ENCODE measurements at regions not wholly inside any gene's neighbourhood (a gene's known extent, or its start where the extent isn't known, plus 50 kb on each side); places are given as distances from the start of the nearest gene placed in this dataset.

GRCh38 chr20:12599494-12599893 lies 409.3 kb upstream of the SPTLC3 start:
- no peaks in the 10 kb centered on the region for H3K36me3 ChIP-seq
- H3K4me1 ChIP-seq = no peaks in the 10 kb centered on the region
- H3K9me3 ChIP-seq = no peaks in the 10 kb centered on the region
- DNase-seq = no peak
- no peak for ATAC-seq (ENCODE audit: low FRiP score in 2 of 2)
- H3K4me3 ChIP-seq = no peak overlapping the region
- no peak for TF ChIP-seq POLR2AphosphoS5 (IDR thresholded peaks at IDR 0.05)
- H3K27me3 ChIP-seq = no peaks in the 10 kb centered on the region
- no peak overlapping the region for H3K27ac ChIP-seq

- 71 to 85% methylated on average over 2 of the region's 2 CpGs for WGBS, 2 donors
- no peaks in the 10 kb centered on the region for H3K9me3 ChIP-seq
- ATAC-seq (ENCODE audit: low FRiP score in 2 of 2) = no peak
- TF ChIP-seq POLR2AphosphoS5 (IDR thresholded peaks at IDR 0.05) (no peak), POLR2A (IDR thresholded peaks at IDR 0.05) (no peak), CTCF (IDR thresholded peaks at IDR 0.05) (no peak), EP300 (IDR thresholded peaks at IDR 0.05) (no peak)
- no peaks in the 10 kb centered on the region for H3K36me3 ChIP-seq
- no peaks in the 10 kb centered on the region for H3K27me3 ChIP-seq
- no peak for DNase-seq
- no peaks in the 10 kb centered on the region for H3K4me1 ChIP-seq
- H3K4me3 ChIP-seq = no peak overlapping the region
- no peak overlapping the region for H3K27ac ChIP-seq
These were observed 403.0 kb upstream of the SPTLC3 start for GRCh38 chr20:12605751-12606150.

GRCh38 chr20:12610871-12611270 lies 397.9 kb upstream of the SPTLC3 start:
- Histone ChIP-seq H3K27ac (no peak overlapping the region), H3K36me3 (no peaks in the 10 kb centered on the region), H3K9me3 (no peaks in the 10 kb centered on the region), H3K27me3 (no peaks in the 10 kb centered on the region), H3K4me1 (no peaks in the 10 kb centered on the region), H3K4me3 (no peak overlapping the region)
- no peak for TF ChIP-seq POLR2AphosphoS5 (IDR thresholded peaks at IDR 0.05)
- TF ChIP-seq POLR2A (IDR thresholded peaks at IDR 0.05) = no peak
- TF ChIP-seq CTCF (IDR thresholded peaks at IDR 0.05) = no peak
- no peak for TF ChIP-seq EP300 (IDR thresholded peaks at IDR 0.05)
- DNase-seq (no peak), ATAC-seq (ENCODE audit: low FRiP score in 2 of 2) (no peak)
- WGBS, 2 donors = 38 to 45% methylated on average over 1 of the region's 1 CpG

- H3K27me3 ChIP-seq = no peaks in the 10 kb centered on the region
- TF ChIP-seq POLR2A (IDR thresholded peaks at IDR 0.05) (no peak), EP300 (IDR thresholded peaks at IDR 0.05) (no peak), POLR2AphosphoS5 (IDR thresholded peaks at IDR 0.05) (no peak), CTCF (IDR thresholded peaks at IDR 0.05) (no peak)
- no peaks in the 10 kb centered on the region for H3K36me3 ChIP-seq
- no peaks in the 10 kb centered on the region for H3K9me3 ChIP-seq
- no peak overlapping the region for H3K4me3 ChIP-seq
- H3K4me1 ChIP-seq = no peaks in the 10 kb centered on the region
- DNase-seq = no peak
- ATAC-seq (ENCODE audit: low FRiP score in 2 of 2) = no peak
- no peak overlapping the region for H3K27ac ChIP-seq
- WGBS, 2 donors = 85 to 88% methylated on average over 1 of the region's 1 CpG
These were observed 394.0 kb upstream of the SPTLC3 start for GRCh38 chr20:12614764-12615163.

- no peak overlapping the region for H3K4me3 ChIP-seq
- ATAC-seq (ENCODE audit: low FRiP score in 2 of 2) (no peak), DNase-seq (no peak)
- no peak for TF ChIP-seq EP300 (IDR thresholded peaks at IDR 0.05)
- TF ChIP-seq POLR2A (IDR thresholded peaks at IDR 0.05) = no peak
- no peak for TF ChIP-seq CTCF (IDR thresholded peaks at IDR 0.05)
- no peak for TF ChIP-seq POLR2AphosphoS5 (IDR thresholded peaks at IDR 0.05)
- H3K36me3 ChIP-seq = no peaks in the 10 kb centered on the region
- H3K4me1 ChIP-seq = no peaks in the 10 kb centered on the region
- no peak overlapping the region for H3K27ac ChIP-seq
- no peaks in the 10 kb centered on the region for H3K27me3 ChIP-seq
- no peaks in the 10 kb centered on the region for H3K9me3 ChIP-seq
- 76 to 80% methylated on average over 4 to 5 of the region's 5 CpGs for WGBS, 2 donors
These were observed 391.7 kb upstream of the SPTLC3 start for GRCh38 chr20:12617076-12617475.

Data from upper lobe of left lung (tissue), 6 donors.